Esophagus squamous epithelium (tissue), 4 donors: ENCODE measurements at regions not wholly inside any gene's neighbourhood (a gene's known extent, or its start where the extent isn't known, plus 50 kb on each side); places are given as distances from the start of the nearest gene placed in this dataset.

Experiments
- POLR2A ChIP-seq, 4 donors: fragments of 450-650 bp; IDR thresholded peaks; one replicate each; pipeline ENCODE4 v1.6.1; 2017; ENCODE audit warnings: antibody characterized with exemption in 4 of 4, mild to moderate bottlenecking in 4 of 4, moderate library complexity in 3 of 4
- TF ChIP-seq, protein P1 (sequence below), 6 experiments: fragments of 450-650 bp in 4 of 6; fragments of 200-600 bp in 2 of 6; sonication (generic) in 2 of 6; IDR thresholded peaks; one replicate each; pipeline ENCODE4 v1.5.1; 2016 to 2019; ENCODE audit warnings: antibody characterized with exemption in 6 of 6, mild to moderate bottlenecking in 4 of 6, moderate library complexity in 4 of 6

DNA sequence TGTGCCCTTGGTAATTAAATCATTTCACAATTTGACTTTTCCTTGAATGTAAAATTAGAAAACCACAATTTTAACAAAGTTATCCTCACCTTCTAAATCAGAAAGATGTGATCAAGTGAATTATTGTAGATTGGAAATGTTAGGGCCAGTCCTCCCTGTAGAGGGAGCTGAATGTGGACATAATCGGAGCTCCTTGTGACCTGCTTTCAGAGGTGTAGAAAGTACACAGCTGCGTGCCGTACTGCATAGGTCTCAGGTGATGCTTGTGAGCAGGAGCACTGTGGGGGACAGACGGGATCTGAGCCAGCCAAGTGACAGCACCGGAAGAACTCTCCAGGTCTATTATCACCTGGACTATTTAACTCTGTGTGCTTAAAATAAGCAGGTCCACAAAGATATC is 338.0 kb downstream of the AASDHPPT start:
- TF ChIP-seq POLR2A (IDR thresholded peaks at IDR 0.05), result no peak
- TF ChIP-seq, protein P1, sequence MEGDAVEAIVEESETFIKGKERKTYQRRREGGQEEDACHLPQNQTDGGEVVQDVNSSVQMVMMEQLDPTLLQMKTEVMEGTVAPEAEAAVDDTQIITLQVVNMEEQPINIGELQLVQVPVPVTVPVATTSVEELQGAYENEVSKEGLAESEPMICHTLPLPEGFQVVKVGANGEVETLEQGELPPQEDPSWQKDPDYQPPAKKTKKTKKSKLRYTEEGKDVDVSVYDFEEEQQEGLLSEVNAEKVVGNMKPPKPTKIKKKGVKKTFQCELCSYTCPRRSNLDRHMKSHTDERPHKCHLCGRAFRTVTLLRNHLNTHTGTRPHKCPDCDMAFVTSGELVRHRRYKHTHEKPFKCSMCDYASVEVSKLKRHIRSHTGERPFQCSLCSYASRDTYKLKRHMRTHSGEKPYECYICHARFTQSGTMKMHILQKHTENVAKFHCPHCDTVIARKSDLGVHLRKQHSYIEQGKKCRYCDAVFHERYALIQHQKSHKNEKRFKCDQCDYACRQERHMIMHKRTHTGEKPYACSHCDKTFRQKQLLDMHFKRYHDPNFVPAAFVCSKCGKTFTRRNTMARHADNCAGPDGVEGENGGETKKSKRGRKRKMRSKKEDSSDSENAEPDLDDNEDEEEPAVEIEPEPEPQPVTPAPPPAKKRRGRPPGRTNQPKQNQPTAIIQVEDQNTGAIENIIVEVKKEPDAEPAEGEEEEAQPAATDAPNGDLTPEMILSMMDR (IDR thresholded peaks at IDR 0.05), result no peak
